ENCODE measurements at regions not wholly inside any gene's neighbourhood (a gene's known extent, or its start where the extent isn't known, plus 50 kb on each side); places are given as distances from the start of the nearest gene placed in this dataset.
"Not testable (repeated sequence)": the region's sequence is repeated elsewhere in the genome, so short reads cannot be mapped to it uniquely, and the experiment has no call there.

GRCh38 chr15:28789401-28790114 is 58.9 kb downstream of the GOLGA6L7 start:
- DNase-seq (ENCODE audit: low read depth, low spot score) = peak; percentile 37

- DNase-seq (ENCODE audit: low read depth, low spot score) = peak; percentile 1
Observed at GRCh38 chr15:28788649-28789400, 59.6 kb downstream of the GOLGA6L7 start.

GRCh38 chr15:28788176-28788575 is 60.3 kb downstream of the GOLGA6L7 start:
- DNase-seq (ENCODE audit: low read depth, low spot score) = not testable (repeated sequence)

- no peak for DNase-seq (ENCODE audit: low read depth, low spot score)
Observed at GRCh38 chr15:28786521-28786920, 61.9 kb downstream of the GOLGA6L7 start.

GRCh38 chr15:28784347-28785163 is 63.9 kb downstream of the GOLGA6L7 start:
- DNase-seq (ENCODE audit: low read depth, low spot score) = not testable (repeated sequence)

- DNase-seq (ENCODE audit: low read depth, low spot score) = no peak
Observed at GRCh38 chr15:28783873-28784272, 64.6 kb downstream of the GOLGA6L7 start.

GRCh38 chr15:28783466-28783865 is 65.0 kb downstream of the GOLGA6L7 start:
- DNase-seq (ENCODE audit: low read depth, low spot score) = no peak

GRCh38 chr15:28778397-28778796 is 66.2 kb upstream of the GOLGA8M start:
- DNase-seq (ENCODE audit: low read depth, low spot score) = not testable (repeated sequence)

- DNase-seq (ENCODE audit: low read depth, low spot score) = not testable (repeated sequence)
Observed at GRCh38 chr15:28772857-28773256, 60.6 kb upstream of the GOLGA8M start.
